ENCODE measurements at regions not wholly inside any gene's neighbourhood (a gene's known extent, or its start where the extent isn't known, plus 50 kb on each side); places are given as distances from the start of the nearest gene placed in this dataset.
"Not testable (repeated sequence)": the region's sequence is repeated elsewhere in the genome, so short reads cannot be mapped to it uniquely, and the experiment has no call there.

- H3K4me3 ChIP-seq; DNase-seq; H3K27me3 ChIP-seq; H3K36me3 ChIP-seq; H3K27ac ChIP-seq; H3K9me3 ChIP-seq; H3K4me1 ChIP-seq; in situ Hi-C loops (cut with MboI; ENCODE audit: low pct_ligation_motif_present in 1 of 4, low pct_unique_long_range_greater_than_20kb in 1 of 4, low sequenced_read_pairs in 3 of 4): not testable (repeated sequence)
- WGBS, 2 donors (ENCODE audit: low coverage in 1 of 2): 97% methylated on average over 27 of the region's 27 CpGs; no CpG with 5 or more reads in 1 of the 2 donors
- intact Hi-C loops (cut with DNase I; ENCODE audit: low total_unique reads): loop anchor here (2.0 kb wide), 1 partner anchor 451 kb away; no protein-coding TSS in a partner anchor
Measured at GRCh38 chr13:43969919-43970318, 90.2 kb downstream of the LACC1 start.

DNA sequence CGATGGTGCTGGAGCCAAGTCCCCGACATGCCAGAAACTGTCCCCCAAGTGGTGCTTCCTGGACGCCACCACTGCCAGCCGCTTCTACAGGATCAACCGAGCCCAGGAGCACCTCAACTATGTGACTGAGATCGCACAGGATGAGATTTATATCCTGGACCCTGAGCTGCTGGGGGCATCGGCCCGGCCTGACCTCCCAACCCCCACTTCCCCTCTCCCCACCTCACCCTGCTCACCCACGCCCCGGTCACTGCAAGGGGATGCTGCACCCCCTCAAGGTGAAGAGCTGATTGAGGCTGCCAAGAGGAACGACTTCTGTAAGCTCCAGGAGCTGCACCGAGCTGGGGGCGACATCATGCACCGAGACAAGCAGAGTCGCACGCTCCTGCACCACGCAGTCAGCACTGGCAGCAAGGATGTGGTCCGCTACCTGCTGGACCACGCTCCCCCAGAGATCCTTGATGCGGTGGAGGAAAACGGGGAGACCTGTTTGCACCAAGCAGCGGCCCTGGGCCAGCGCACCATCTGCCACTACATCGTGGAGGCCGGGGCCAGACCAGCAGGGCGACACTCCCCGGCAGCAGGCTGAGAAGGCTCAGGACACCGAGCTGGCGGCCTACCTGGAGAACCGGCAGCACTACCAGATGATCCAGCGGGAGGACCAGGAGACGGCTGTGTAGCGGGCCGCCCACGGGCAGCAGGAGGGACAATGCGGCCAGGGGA lies 91.0 kb downstream of the LACC1 start:
- H3K9me3 ChIP-seq; H3K4me1 ChIP-seq; H3K27ac ChIP-seq; H3K4me3 ChIP-seq; DNase-seq; in situ Hi-C loops (cut with MboI; ENCODE audit: low pct_ligation_motif_present in 1 of 4, low pct_unique_long_range_greater_than_20kb in 1 of 4, low sequenced_read_pairs in 3 of 4); H3K27me3 ChIP-seq; H3K36me3 ChIP-seq: not testable (repeated sequence)
- WGBS, 2 donors (ENCODE audit: low coverage in 1 of 2): 89% methylated on average over 27 of the region's 36 CpGs; no CpG with 5 or more reads in 1 of the 2 donors
- intact Hi-C loops (cut with DNase I; ENCODE audit: low total_unique reads): loop anchor here (2.0 kb wide), 1 partner anchor 450 kb away; no protein-coding TSS in a partner anchor

GRCh38 chr13:43971324-43971723 lies 91.6 kb downstream of the LACC1 start:
- H3K4me1 ChIP-seq; H3K9me3 ChIP-seq; H3K27ac ChIP-seq; H3K27me3 ChIP-seq; DNase-seq; H3K36me3 ChIP-seq; H3K4me3 ChIP-seq; in situ Hi-C loops (cut with MboI; ENCODE audit: low pct_ligation_motif_present in 1 of 4, low pct_unique_long_range_greater_than_20kb in 1 of 4, low sequenced_read_pairs in 3 of 4): not testable (repeated sequence)
- intact Hi-C loops (cut with DNase I; ENCODE audit: low total_unique reads): loop anchor here (2.0 kb wide), 1 partner anchor 449 kb away; no protein-coding TSS in a partner anchor
- WGBS, 2 donors (ENCODE audit: low coverage in 1 of 2): 85% methylated on average over 7 of the region's 19 CpGs; no CpG with 5 or more reads in 1 of the 2 donors

GRCh38 chr13:43977911-43978310 lies 98.2 kb downstream of the LACC1 start:
- no peaks in the 10 kb centered on the region for H3K36me3 ChIP-seq
- in situ Hi-C loops (cut with MboI; ENCODE audit: low pct_ligation_motif_present in 1 of 4, low pct_unique_long_range_greater_than_20kb in 1 of 4, low sequenced_read_pairs in 3 of 4): no loop called here

GRCh38 chr13:43978688-43979087 lies 99.0 kb downstream of the LACC1 start:
- H3K27me3 ChIP-seq: peaks cover 4% of the 10 kb centered on the region
- 79 to 82% methylated on average over 1 to 5 of the region's 5 CpGs for WGBS, 2 donors (ENCODE audit: low coverage in 1 of 2)
- no peaks in the 10 kb centered on the region for H3K36me3 ChIP-seq
- in situ Hi-C loops (cut with MboI; ENCODE audit: low pct_ligation_motif_present in 1 of 4, low pct_unique_long_range_greater_than_20kb in 1 of 4, low sequenced_read_pairs in 3 of 4) (no loop called here), intact Hi-C loops (cut with DNase I; ENCODE audit: low total_unique reads) (no loop called here)
- no peak for DNase-seq
- H3K4me3 ChIP-seq: no peak overlapping the region
- no peak for TF ChIP-seq CTCF (IDR thresholded peaks at IDR 0.05)
- no peak for TF ChIP-seq POLR2A (IDR thresholded peaks at IDR 0.05)
- no peak for TF ChIP-seq EP300 (IDR thresholded peaks at IDR 0.05; ENCODE audit: low read depth)
- no peak for TF ChIP-seq POLR2AphosphoS5 (IDR thresholded peaks at IDR 0.05)
- H3K27ac ChIP-seq: no peak overlapping the region
- no peaks in the 10 kb centered on the region for H3K4me1 ChIP-seq
- H3K9me3 ChIP-seq: no peaks in the 10 kb centered on the region

More at GRCh38 chr13:43977911-43978310, 98.2 kb downstream of the LACC1 start:
- Histone ChIP-seq H3K4me3 (no peak overlapping the region), H3K27ac (no peak overlapping the region), H3K4me1 (no peaks in the 10 kb centered on the region), H3K27me3 (peaks cover 4% of the 10 kb centered on the region), H3K9me3 (no peaks in the 10 kb centered on the region)
- WGBS, 2 donors (ENCODE audit: low coverage in 1 of 2): 57% methylated on average over 1 of the region's 1 CpG; no CpG with 5 or more reads in 1 of the 2 donors
- no peak for DNase-seq
- TF ChIP-seq CTCF (IDR thresholded peaks at IDR 0.05) (no peak), POLR2AphosphoS5 (IDR thresholded peaks at IDR 0.05) (no peak), EP300 (IDR thresholded peaks at IDR 0.05; ENCODE audit: low read depth) (no peak), POLR2A (IDR thresholded peaks at IDR 0.05) (no peak)
- intact Hi-C loops (cut with DNase I; ENCODE audit: low total_unique reads): no loop called here

Measured in transverse colon (tissue), 4 donors.